ENCODE measurements at regions not wholly inside any gene's neighbourhood (a gene's known extent, or its start where the extent isn't known, plus 50 kb on each side); places are given as distances from the start of the nearest gene placed in this dataset.

DNA sequence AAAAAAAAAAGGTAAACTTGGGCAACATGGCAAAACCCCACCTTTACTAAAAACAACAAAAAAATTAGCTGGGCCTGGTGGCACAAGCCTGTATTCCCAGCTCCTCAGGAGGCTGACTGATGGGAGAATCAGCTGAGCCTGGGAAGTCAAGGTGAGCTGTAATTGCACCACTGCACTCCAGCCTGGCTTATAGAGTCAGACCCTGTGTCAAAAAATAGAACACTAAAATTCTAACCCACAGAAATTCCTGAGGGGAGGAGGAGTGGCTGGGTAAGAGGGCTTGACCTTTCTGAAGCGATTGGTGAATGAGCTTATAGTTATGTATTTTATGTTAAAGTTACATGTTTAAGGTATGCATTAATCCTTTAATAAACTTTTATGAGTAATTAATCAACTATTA, 53.3 kb downstream of the FAT3 start:
- Histone ChIP-seq H4K5ac (ENCODE audit: insufficient read length, low read depth, low read length) (no peak overlapping the region), H3K14ac (ENCODE audit: insufficient read depth, low read length) (no peak overlapping the region), H2AK5ac (ENCODE audit: insufficient read length, low read length) (no peak overlapping the region), H2BK5ac (ENCODE audit: insufficient read length, low read length) (no peak overlapping the region), H3K23ac (ENCODE audit: insufficient read length, low read depth, low read length) (no peak overlapping the region), H3K79me1 (ENCODE audit: insufficient read depth, low read depth, low read length, poor library complexity, severe bottlenecking) (peaks cover 3% of the 10 kb centered on the region), H3K79me2 (ENCODE audit: insufficient read depth, low read length) (peaks cover 9% of the 10 kb centered on the region; the same call in 1 of the 2 replicates), H3K23me2 (ENCODE audit: insufficient read length, low read depth, low read length, poor library complexity, severe bottlenecking) (no peaks in the 10 kb centered on the region), H2BK15ac (ENCODE audit: low read depth, low read length) (no peak overlapping the region), H2BK12ac (ENCODE audit: insufficient read length, low read depth, low read length) (no peak overlapping the region), H3K27me3 (ENCODE audit: insufficient read depth, low read length) (no peaks in the 10 kb centered on the region), H4K91ac (ENCODE audit: insufficient read length, low read depth, low read length) (no peak overlapping the region), H3K4ac (ENCODE audit: low read depth, low read length) (no peak overlapping the region), H3K4me2 (ENCODE audit: insufficient read depth, insufficient read length, low read length) (no peak overlapping the region), H3K18ac (ENCODE audit: insufficient read length, low read depth, low read length) (no peak overlapping the region), H2BK120ac (ENCODE audit: low read depth, low read length, poor library complexity, severe bottlenecking) (no peak overlapping the region), H2BK20ac (ENCODE audit: low read depth, low read length, poor library complexity, severe bottlenecking) (no peak overlapping the region), H2AFZ (ENCODE audit: low read length) (no peak overlapping the region), H4K20me1 (ENCODE audit: control insufficient read depth, insufficient read depth, insufficient read length) (no peaks in the 10 kb centered on the region), H3K9ac (ENCODE audit: extremely low read depth, insufficient read length, low read length) (no peak overlapping the region), H3K4me1 (ENCODE audit: insufficient read depth, low read length) (no peaks in the 10 kb centered on the region; the same call in 1 of the 2 replicates), H3K9me3 (ENCODE audit: control insufficient read depth, low read depth, low read length) (no peaks in the 10 kb centered on the region), H3K56ac (ENCODE audit: insufficient read length, low read depth, low read length) (no peak overlapping the region), H3T11ph (ENCODE audit: low read length) (no peak overlapping the region), H3K27ac (ENCODE audit: insufficient read length, low read depth, low read length) (no peak overlapping the region), H4K8ac (replicated peaks; ENCODE audit: insufficient read length, low read depth, low read length) (no peak overlapping the region)
- H3K4me3 Mint-ChIP-seq = no peak overlapping the region
- TF ChIP-seq, protein P1, sequence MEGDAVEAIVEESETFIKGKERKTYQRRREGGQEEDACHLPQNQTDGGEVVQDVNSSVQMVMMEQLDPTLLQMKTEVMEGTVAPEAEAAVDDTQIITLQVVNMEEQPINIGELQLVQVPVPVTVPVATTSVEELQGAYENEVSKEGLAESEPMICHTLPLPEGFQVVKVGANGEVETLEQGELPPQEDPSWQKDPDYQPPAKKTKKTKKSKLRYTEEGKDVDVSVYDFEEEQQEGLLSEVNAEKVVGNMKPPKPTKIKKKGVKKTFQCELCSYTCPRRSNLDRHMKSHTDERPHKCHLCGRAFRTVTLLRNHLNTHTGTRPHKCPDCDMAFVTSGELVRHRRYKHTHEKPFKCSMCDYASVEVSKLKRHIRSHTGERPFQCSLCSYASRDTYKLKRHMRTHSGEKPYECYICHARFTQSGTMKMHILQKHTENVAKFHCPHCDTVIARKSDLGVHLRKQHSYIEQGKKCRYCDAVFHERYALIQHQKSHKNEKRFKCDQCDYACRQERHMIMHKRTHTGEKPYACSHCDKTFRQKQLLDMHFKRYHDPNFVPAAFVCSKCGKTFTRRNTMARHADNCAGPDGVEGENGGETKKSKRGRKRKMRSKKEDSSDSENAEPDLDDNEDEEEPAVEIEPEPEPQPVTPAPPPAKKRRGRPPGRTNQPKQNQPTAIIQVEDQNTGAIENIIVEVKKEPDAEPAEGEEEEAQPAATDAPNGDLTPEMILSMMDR (conservative IDR thresholded peaks at IDR 0.05) = no peak
- H3K9me3 Mint-ChIP-seq = no peaks in the 10 kb centered on the region; a peak in 1 of 5 replicates
- no peaks in the 10 kb centered on the region for H3K27me3 Mint-ChIP-seq (ENCODE audit: low read depth)
- H3K36me3 Mint-ChIP-seq (ENCODE audit: insufficient read depth in 1 of 3, low read depth in 3 of 3) = peaks cover 0 to 4% (median 4%) of the 10 kb centered on the region in 3 experiments; a peak in 2 of 7 replicates
- no peak overlapping the region for H3K27ac Mint-ChIP-seq
- WGBS (ENCODE audit: extremely low coverage, insufficient read length, low lambda C conversion rate) = no CpG with 5 or more reads among the region's 1 CpG
- H3K4me1 Mint-ChIP-seq = peaks cover 0 to 9% of the 10 kb centered on the region in 2 experiments; a peak in 2 of 4 replicates
- DNase-seq = no peak
